NB4 (cell line): ENCODE measurements at regions not wholly inside any gene's neighbourhood (a gene's known extent, or its start where the extent isn't known, plus 50 kb on each side); places are given as distances from the start of the nearest gene placed in this dataset.

Experiments used
- CTCF ChIP-seq: IDR thresholded peaks from one replicate; pipeline ENCODE4 v1.5.1; 2012; ENCODE audit warnings: low read depth, low read length
- POLR2A ChIP-seq: IDR thresholded peaks from 2 replicates; pipeline ENCODE4 v1.6.1; 2011; ENCODE audit warnings: mild to moderate bottlenecking; ENCODE audit not compliant: insufficient read length; ENCODE audit errors: extremely low read depth

- TF ChIP-seq CTCF (no peak), POLR2A (no peak)
These were observed 87.5 kb upstream of the COPS8 start for GRCh38 chr2:236998236-236998635.
